ENCODE measurements at regions not wholly inside any gene's neighbourhood (a gene's known extent, or its start where the extent isn't known, plus 50 kb on each side); places are given as distances from the start of the nearest gene placed in this dataset.

- DNase-seq: no peak
Measured at GRCh38 chr2:30310371-30310770, 79.0 kb downstream of the LBH start.

GRCh38 chr2:30310955-30311354 is 79.6 kb downstream of the LBH start:
- no peak for DNase-seq

- no peak for DNase-seq
Measured at GRCh38 chr2:30311711-30312110, 80.4 kb downstream of the LBH start.

GRCh38 chr2:30312916-30313315 is 81.6 kb downstream of the LBH start:
- DNase-seq: no peak

GRCh38 chr2:30314981-30315380 is 83.6 kb downstream of the LBH start:
- DNase-seq: no peak

- DNase-seq: no peak
Measured at GRCh38 chr2:30315391-30316063, 84.2 kb downstream of the LBH start.

GRCh38 chr2:30316408-30316807 is 85.1 kb downstream of the LBH start:
- no peak for DNase-seq

- no peak for DNase-seq
Measured at GRCh38 chr2:30318987-30319782, 87.9 kb downstream of the LBH start.

- no peak for DNase-seq
Measured at GRCh38 chr2:30321466-30321865, 90.1 kb downstream of the LBH start.

- no peak for DNase-seq
Measured at GRCh38 chr2:30323499-30323898, 92.2 kb downstream of the LBH start.

GRCh38 chr2:30324245-30324908 is 93.0 kb downstream of the LBH start:
- no peak for DNase-seq

- no peak for DNase-seq
Measured at GRCh38 chr2:30325600-30326328, 94.4 kb downstream of the LBH start.

- DNase-seq: no peak
Measured at GRCh38 chr2:30326497-30326896, 95.2 kb downstream of the LBH start.

GRCh38 chr2:30331038-30331437 is 99.7 kb downstream of the LBH start:
- no peak for DNase-seq

GRCh38 chr2:30331869-30332268 is 100.5 kb downstream of the LBH start:
- DNase-seq: no peak

- DNase-seq: peak; percentile 63
Measured at GRCh38 chr2:30332791-30333453, 101.6 kb downstream of the LBH start.

GRCh38 chr2:30334762-30335363 is 103.5 kb downstream of the LBH start:
- DNase-seq: no peak

GRCh38 chr2:30336084-30336483 is 104.8 kb downstream of the LBH start:
- peak; percentile 18 for DNase-seq

GRCh38 chr2:30336978-30337841 is 105.9 kb downstream of the LBH start:
- peak; percentile 46 for DNase-seq

- no peak for DNase-seq
Measured at GRCh38 chr2:30338475-30338874, 107.1 kb downstream of the LBH start.

GRCh38 chr2:30339071-30339470 is 107.7 kb downstream of the LBH start:
- no peak for DNase-seq
